Glomerular visceral epithelial cell (primary cell): ENCODE measurements at regions not wholly inside any gene's neighbourhood (a gene's known extent, or its start where the extent isn't known, plus 50 kb on each side); places are given as distances from the start of the nearest gene placed in this dataset.
A peak's percentile ranks its signal among the peaks of the same experiment; 100 is the strongest.
"Not testable (repeated sequence)": the region's sequence is repeated elsewhere in the genome, so short reads cannot be mapped to it uniquely, and the experiment has no call there.

Experiments used
- DNase-seq: peaks from one replicate; pipeline ENCODE4 v3.0.0-alpha.2; 2016; ENCODE audit errors: extremely low spot score

- DNase-seq: no peak
Observed at GRCh38 chr4:186481998-186482790, 73.2 kb downstream of the MTNR1A start.

GRCh38 chr4:186475202-186475601 lies 80.2 kb downstream of the MTNR1A start:
- no peak for DNase-seq

GRCh38 chr4:186473933-186474332 lies 81.4 kb downstream of the MTNR1A start:
- no peak for DNase-seq

GRCh38 chr4:186472948-186473347 lies 82.4 kb downstream of the MTNR1A start:
- peak; percentile 30 for DNase-seq

GRCh38 chr4:186471441-186471840 lies 83.9 kb downstream of the MTNR1A start:
- no peak for DNase-seq

GRCh38 chr4:186458050-186458449 lies 97.3 kb downstream of the MTNR1A start:
- DNase-seq: no peak

GRCh38 chr4:186451982-186452381 lies 103.4 kb downstream of the MTNR1A start:
- no peak for DNase-seq

- no peak for DNase-seq
Observed at GRCh38 chr4:186449954-186450353, 105.4 kb downstream of the MTNR1A start.

GRCh38 chr4:186445040-186445439 lies 110.3 kb downstream of the MTNR1A start:
- DNase-seq: no peak

GRCh38 chr4:186441502-186441901 lies 113.9 kb downstream of the MTNR1A start:
- no peak for DNase-seq

GRCh38 chr4:186428481-186428880 lies 126.9 kb downstream of the MTNR1A start:
- DNase-seq: no peak

GRCh38 chr4:186424745-186425144 lies 130.6 kb downstream of the MTNR1A start:
- no peak for DNase-seq

GRCh38 chr4:186422296-186422695 lies 133.1 kb downstream of the MTNR1A start:
- DNase-seq: no peak

- DNase-seq: no peak
Observed at GRCh38 chr4:186416451-186417060, 138.8 kb downstream of the MTNR1A start.

- no peak for DNase-seq
Observed at GRCh38 chr4:186414390-186414789, 141.0 kb downstream of the MTNR1A start.

GRCh38 chr4:186405957-186406356 lies 140.0 kb downstream of the F11 start:
- DNase-seq: no peak

- no peak for DNase-seq
Observed at GRCh38 chr4:186404562-186405134, 138.7 kb downstream of the F11 start.

GRCh38 chr4:186400676-186401075 lies 134.7 kb downstream of the F11 start:
- DNase-seq: peak; percentile 15

- no peak for DNase-seq
Observed at GRCh38 chr4:186392017-186392416, 126.0 kb downstream of the F11 start.

- DNase-seq: not testable (repeated sequence)
Observed at GRCh38 chr4:186384328-186384727, 118.3 kb downstream of the F11 start.

GRCh38 chr4:186368281-186368680 lies 102.3 kb downstream of the F11 start:
- DNase-seq: no peak

- DNase-seq: no peak
Observed at GRCh38 chr4:186366326-186366725, 100.3 kb downstream of the F11 start.

- not testable (repeated sequence) for DNase-seq
Observed at GRCh38 chr4:186363038-186363437, 97.0 kb downstream of the F11 start.
